A673 (cell line): ENCODE measurements at regions not wholly inside any gene's neighbourhood (a gene's known extent, or its start where the extent isn't known, plus 50 kb on each side); places are given as distances from the start of the nearest gene placed in this dataset.

ENCODE experiments used
- CTCF ChIP-seq: fragments of 300-800, 200-600 bp; sonication (generic); conservative IDR thresholded peaks from 2 replicates; pipeline ENCODE4 v1.5.1; 2017; ENCODE audit warnings: low read depth, mild to moderate bottlenecking, antibody characterized with exemption, low read length, moderate library complexity, mixed read lengths
- EZH2 ChIP-seq: fragments of 200-600 bp; sonication (generic); IDR thresholded peaks from 2 replicates; pipeline ENCODE4 v1.6.1; 2017; ENCODE audit warnings: borderline replicate concordance, low read depth, mild to moderate bottlenecking, mixed read lengths, antibody characterized with exemption, low read length; ENCODE audit not compliant: poor library complexity, severe bottlenecking

- TF ChIP-seq CTCF: no peak
- TF ChIP-seq EZH2: no peak
Observed at GRCh38 chr1:187654635-187655034, 825.9 kb downstream of the PLA2G4A start.
